T47D (cell line): ENCODE measurements at regions not wholly inside any gene's neighbourhood (a gene's known extent, or its start where the extent isn't known, plus 50 kb on each side); places are given as distances from the start of the nearest gene placed in this dataset.

Experiments
- DNase-seq, 2 experiments: peaks; one replicate each; pipeline versions ENCODE4 v3.0.0 to v3.0.0-alpha.2; 2011 to 2012; ENCODE audit warnings: low read depth in 1 of 2, low spot score in 1 of 2
- JUND ChIP-seq: IDR thresholded peaks from 2 replicates; pipeline ENCODE4 v1.6.1; 2012; ENCODE audit warnings: low read depth
- in situ Hi-C: cut with HindIII; loops from 2 replicates; pipeline ENCODE4 v1.10.0; 2016; ENCODE audit warnings: low sequenced_read_pairs, low pct_unique_long_range_greater_than_20kb

DNA sequence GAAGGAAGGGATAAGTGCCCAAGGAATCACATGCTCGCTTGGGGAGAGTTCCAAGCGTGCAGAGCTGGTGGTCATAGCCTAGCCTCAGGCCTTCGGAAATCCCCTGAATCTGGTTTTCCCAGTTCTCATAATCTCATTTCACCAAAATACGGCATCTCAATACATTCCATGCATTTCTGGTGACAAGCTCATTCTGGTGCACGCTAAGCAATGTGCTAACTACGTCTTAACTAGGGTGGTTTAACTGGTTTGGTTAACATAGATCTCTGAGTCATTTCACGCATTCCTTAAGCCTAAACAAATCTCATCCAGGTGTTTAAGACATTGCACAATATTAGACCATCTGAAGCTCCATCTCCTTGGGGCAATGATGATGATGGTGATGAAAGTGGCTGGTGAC lies 72.9 kb upstream of the STEAP1B start:
- in situ Hi-C loops, result no loop called here
- peak in 1 of 2 experiments; percentile 63 for DNase-seq

DNA sequence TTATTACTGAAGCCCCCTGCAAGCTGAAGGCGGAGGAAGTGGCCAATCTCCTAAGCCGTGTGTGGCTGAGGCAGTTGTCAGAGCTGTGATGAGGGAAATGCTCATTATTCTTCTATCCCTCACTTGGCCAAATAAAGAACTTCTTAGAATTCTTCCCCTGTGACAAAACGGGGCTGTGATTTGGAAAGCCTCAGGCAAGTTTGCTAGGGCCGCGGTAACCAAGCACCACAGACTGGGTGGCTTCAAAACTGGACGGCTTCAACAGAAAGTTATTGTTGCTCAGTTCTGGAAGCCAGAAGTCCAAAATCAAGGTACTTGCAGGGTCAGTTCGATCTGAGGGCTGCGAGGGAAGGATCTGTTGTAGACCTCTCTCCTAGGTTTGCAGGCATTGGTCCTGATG lies 72.3 kb upstream of the STEAP1B start:
- no peak for TF ChIP-seq JUND
- in situ Hi-C loops, result no loop called here
- no peak for DNase-seq

More for the DNA sequence above, 72.9 kb upstream of the STEAP1B start:
- no peak for TF ChIP-seq JUND

DNA sequence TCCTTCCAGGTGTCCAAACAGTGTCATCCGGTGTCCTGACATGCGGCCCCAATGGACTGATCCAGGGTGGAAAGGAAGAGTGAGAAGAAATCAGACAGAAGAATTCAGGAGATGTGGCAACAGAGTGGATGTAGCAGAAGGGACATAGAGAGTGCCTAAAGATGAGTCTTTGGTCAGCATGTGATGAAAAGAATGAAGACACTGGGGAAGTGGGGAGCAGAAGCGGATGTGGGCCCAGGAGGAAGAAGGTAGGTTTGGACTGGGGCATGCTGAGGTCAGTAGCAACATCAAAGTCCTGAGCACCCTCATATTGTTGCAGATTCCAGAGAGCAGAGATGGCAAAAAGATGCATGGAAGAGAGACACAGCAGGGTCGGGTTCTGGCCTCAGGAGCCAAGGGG lies 71.8 kb upstream of the STEAP1B start:
- in situ Hi-C loops, result no loop called here
- no peak for DNase-seq
- TF ChIP-seq JUND, result no peak

DNA sequence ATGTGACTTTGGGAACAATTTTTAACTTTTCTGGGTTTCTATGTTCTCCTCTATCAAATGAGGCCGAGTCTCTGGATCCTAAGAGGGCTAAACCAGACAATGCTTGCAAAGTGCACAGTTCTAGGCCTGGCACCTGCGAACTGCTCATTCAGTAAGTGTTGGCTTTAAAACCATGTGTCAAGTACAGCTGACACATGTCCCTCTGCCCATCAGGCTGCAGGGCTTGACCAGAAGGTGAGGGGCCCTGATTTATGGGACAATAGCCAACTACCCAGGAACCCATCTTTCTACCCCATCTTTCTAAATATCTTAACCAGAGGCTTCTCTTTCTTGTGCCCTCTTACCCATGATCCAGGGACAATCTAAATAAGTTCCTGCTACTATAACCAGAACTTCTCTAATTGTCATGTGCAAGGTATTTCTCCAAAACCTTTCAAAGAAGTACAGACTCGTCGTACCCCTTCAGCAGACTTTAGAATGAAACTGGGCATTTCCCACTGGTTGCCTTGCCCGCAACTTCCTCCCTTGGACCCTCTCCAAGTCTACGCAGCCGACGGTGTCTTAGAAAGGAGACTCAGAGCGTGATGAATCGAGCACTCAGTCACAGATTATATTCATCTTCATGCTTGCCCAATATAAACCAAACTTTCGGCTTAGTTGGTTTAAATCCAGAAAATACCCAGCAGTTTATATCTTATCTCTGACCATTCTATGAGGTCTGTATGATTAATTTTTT lies 69.8 kb upstream of the STEAP1B start:
- in situ Hi-C loops, result no loop called here
- no peak for DNase-seq
- no peak for TF ChIP-seq JUND

DNA sequence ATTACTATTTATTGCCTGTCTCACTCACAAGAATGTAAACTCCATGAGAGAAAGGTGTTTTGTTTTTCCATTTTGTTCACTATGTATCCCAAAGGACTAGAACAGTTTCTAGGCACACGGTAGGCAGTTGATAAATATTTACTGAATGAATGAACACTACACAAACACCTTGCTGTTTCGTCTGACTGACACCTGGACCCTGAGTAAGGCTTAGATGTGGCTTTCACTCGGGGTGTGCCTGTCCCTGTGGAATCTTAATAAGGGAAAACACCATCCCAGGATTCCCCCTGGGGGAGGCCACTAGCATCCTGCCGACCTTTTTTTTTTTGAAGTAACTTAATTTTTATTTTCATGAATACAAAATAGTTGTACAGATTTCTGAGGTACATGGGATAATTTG lies 66.6 kb upstream of the STEAP1B start:
- no peak for TF ChIP-seq JUND
- in situ Hi-C loops, result no loop called here
- no peak for DNase-seq

DNA sequence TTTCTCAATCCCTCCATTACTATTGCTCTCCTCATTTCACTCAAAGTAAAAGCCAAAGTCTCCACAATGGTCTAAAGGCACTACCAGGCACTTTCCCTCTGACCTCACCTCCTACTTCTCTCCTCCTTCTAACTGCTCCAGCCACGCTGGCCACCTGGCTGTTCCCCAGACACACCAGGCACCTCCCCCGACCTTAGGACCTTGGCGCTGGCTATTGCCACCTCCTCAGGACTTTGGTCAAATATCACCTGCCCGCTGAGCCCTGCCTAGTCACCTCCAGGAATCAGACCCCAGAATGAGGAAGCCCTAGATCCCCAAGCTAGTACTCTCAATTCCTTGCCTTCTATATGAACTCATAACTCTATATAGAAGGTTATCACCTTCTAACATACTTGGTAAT lies 66.2 kb upstream of the STEAP1B start:
- in situ Hi-C loops, result no loop called here
- no peak for DNase-seq
- no peak for TF ChIP-seq JUND

DNA sequence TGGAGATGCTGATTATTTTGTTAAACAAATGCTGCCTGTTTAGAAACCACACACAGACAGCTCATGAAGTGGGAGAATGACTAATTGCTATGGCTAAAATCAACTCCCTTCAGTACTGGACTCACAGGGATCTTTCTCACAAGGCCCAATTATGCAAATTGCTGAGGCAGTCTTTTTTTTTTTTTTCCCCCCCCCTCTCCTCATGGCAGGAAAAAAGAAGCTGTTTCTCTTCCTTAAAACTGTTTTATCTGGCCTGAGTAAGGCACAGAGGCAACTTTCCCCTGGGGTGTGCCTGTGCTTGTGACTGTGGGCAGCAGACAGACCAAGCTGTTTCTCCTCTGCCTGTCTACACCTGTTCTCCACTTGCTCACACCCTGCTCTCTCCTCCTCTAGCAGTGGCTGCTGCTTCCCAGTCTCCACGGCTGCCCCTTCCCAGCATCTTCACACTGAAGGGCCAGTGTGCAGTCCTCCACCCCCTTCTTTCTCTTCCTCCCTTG lies 65.4 kb upstream of the STEAP1B start:
- in situ Hi-C loops, result no loop called here
- TF ChIP-seq JUND, result no peak
- no peak for DNase-seq

DNA sequence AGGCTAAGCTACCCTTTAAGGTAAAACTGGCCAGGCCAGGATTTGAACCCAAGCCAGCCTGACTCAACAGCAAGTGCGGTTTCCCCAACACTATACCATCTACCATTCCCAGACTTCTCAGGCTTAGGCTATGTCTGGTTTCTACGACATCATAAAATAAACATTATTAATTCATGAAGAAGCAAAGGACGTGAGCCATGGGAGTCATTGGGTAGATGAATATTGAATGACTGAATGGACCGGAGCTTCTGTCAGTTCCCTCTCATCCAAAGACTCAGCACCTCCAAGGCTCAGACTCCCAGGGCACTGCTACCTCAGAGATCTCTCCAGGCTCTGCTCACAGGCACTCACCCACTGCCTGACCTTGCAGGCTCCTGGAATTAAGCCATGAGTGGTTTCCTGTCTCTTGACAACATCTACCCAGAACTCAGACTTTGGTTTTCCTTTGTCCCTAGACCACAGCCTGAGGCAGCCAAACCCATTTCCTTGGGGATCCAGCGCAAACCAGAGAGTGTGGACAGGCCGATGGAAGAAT lies 64.6 kb upstream of the STEAP1B start:
- no peak for TF ChIP-seq JUND
- in situ Hi-C loops, result no loop called here
- no peak for DNase-seq

DNA sequence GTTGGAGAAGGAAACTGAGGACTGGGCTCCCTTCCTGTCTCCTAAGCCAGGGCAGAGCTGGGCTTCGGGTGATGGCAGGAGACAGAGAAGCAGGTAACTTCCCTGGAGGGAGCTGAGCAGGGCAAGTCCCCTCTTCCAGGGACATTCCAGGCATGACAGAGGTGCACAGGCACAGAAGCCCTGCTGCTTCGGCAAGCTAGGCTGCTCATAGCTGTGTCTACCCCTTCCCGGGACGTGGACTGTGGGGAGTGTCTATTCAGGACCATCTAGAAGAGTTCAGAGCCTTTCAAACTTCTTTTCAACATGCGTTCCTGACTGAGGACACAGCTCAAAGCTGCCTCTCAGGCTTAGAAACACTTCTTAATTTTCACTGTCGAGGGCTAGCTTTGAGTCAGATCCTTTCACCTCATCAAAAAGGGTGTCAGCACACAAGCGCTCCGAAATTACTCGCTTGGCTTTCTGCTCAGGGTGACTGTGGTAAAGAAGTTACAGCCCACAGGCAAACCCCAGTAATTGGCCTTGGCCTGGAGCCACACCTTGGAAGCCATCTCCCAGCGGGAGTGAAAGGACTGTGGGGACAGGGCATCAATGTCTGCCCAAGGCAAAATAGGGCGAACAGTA lies 63.7 kb upstream of the STEAP1B start:
- in situ Hi-C loops, result no loop called here
- TF ChIP-seq JUND, result no peak
- DNase-seq, result peak in 1 of 2 experiments; percentile 21

DNA sequence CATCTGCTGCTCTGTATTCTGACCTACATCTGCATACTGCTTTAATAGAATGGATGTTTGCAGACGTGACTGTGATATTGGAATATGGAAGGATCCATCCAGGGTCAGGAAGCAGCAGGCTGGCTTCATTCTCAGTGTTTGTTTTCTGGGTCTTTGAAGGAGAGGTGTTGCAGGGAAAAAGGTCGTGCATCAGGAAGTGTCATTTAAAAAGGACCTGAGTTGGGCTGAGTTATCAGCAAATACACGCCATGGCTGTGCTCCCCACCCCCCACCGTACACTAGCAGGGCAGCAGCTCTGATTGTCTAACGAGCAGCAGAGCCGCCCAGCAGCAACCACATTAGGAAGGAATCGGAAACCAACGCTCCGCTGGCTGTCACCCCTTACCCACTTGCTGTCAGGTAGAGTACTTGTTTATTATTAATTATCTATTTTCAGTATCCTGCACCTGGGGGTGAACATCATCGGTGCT lies 63.1 kb upstream of the STEAP1B start:
- in situ Hi-C loops, result no loop called here
- no peak for TF ChIP-seq JUND
- DNase-seq, result no peak

DNA sequence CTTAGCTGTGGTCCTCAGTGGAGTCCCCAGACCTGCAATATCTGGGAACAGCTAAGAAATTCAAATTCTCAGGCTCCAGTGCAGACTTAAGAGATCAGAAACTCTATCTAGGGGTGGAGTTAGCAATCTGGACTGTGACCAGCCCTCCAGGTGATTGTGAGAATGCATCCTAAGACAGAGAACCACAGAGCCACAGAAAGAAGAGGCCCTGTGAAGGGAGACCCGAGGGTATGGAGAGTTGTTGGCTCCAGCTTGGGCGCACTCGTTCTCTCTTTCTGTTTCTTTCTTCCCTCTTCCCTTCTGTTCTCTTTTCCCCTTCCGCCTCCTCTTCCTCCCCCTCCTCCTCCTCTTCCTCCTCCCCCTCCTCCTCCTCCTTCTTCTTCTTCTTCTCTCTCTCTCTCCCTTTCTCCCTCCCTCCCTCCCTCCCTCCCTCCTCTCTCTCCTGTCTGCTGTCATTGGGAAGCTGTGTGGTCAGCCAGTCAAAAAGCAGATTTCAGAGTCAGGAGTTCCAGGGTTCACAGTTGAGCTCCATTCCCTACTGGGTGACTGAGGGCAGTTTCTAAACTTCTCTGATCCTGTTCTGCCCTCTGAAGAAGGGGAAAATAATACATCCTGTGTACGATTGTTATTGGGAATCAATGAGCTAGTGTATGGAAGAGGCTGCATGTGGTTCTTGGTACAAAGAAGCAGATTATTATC lies 62.1 kb upstream of the STEAP1B start:
- DNase-seq, result no peak
- no peak for TF ChIP-seq JUND
- in situ Hi-C loops, result no loop called here

DNA sequence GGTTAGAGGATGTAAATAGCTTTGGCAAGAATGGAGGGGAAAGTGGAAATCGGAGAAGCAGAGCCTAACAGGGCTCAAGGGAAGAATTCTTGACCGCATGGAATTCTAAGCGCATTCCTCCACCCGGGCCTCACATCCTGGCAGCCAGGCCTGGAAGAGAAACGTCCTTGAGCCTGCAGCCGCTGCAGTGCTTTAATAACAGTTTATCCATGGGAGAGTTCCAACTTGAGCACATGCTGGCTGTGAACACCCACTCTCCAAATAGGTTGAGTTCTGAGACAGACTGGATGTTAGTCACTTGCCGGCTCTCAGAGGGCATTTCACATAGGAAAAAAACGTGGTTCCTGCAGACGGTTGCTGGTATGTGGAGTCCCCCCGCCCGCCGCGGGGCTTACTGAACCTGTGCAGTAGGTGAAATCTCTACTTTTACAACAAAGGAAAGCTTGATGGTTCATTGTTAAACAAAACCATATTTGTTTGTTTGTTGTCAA lies 61.4 kb upstream of the STEAP1B start:
- in situ Hi-C loops, result no loop called here
- no peak for TF ChIP-seq JUND
- peak in 1 of 2 experiments; percentile 22 for DNase-seq
